Right lobe of liver (tissue), 4 donors: ENCODE measurements at regions not wholly inside any gene's neighbourhood (a gene's known extent, or its start where the extent isn't known, plus 50 kb on each side); places are given as distances from the start of the nearest gene placed in this dataset.

Experiments
- CTCF ChIP-seq, 4 donors: fragments of 200-600 bp in 3 of 4; fragments of 450-650 bp in 1 of 4; IDR thresholded peaks; one replicate each; pipeline versions ENCODE4 v1.5.1 to v1.8.0; 2016 to 2022; ENCODE audit warnings: antibody characterized with exemption in 4 of 4, mild to moderate bottlenecking in 2 of 4
- POLR2A ChIP-seq: fragments of 450-650 bp; IDR thresholded peaks from one replicate; pipeline ENCODE4 v1.6.1; 2017; ENCODE audit warnings: antibody characterized with exemption, mild to moderate bottlenecking
- donor health status: DM: no; HTN: no; CAD: no.
- donor health status: DM: no; HTN: no; CAD: no.
- donor health status: DM: no; HTN: yes; CAD: no.

DNA sequence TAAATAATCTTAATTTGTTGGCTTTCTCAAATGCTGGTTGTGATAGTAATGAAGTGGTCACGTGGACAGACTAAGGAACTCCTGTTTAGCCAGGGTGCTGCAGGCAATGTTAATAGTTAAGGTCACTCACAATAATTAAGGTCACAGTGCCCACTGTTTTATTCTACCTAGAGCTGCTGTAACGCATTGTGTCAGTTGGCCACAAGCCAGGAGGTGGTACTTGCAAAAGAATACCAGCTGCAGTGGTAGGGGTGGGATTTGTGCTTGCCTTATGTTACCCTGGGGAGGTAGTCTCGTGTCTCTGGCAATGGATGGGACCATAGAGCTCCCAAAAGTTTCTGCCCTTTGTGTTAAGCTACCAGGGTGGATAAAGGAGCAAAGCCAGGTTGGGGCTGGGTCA is 969.1 kb upstream of the CDH8 start:
- no peak for TF ChIP-seq CTCF (IDR thresholded peaks at IDR 0.05)
- TF ChIP-seq POLR2A = no peak
